ENCODE measurements at regions not wholly inside any gene's neighbourhood (a gene's known extent, or its start where the extent isn't known, plus 50 kb on each side); places are given as distances from the start of the nearest gene placed in this dataset.

GRCh38 chr14:86897704-86898513 is 1095.1 kb downstream of the GALC start:
- no peak for DNase-seq (ENCODE audit: low read depth)

GRCh38 chr14:86897224-86897623 is 1095.8 kb downstream of the GALC start:
- no peak for DNase-seq (ENCODE audit: low read depth)

- no peak for DNase-seq (ENCODE audit: low read depth)
Measured at GRCh38 chr14:86896701-86897100, 1096.3 kb downstream of the GALC start.

GRCh38 chr14:86892152-86892956 is 1100.6 kb downstream of the GALC start:
- DNase-seq (ENCODE audit: low read depth): no peak

- DNase-seq (ENCODE audit: low read depth): no peak
Measured at GRCh38 chr14:86885280-86885679, 1107.7 kb downstream of the GALC start.

GRCh38 chr14:86884498-86884897 is 1108.5 kb downstream of the GALC start:
- DNase-seq (ENCODE audit: low read depth): no peak

- no peak for DNase-seq (ENCODE audit: low read depth)
Measured at GRCh38 chr14:86882818-86883217, 1110.2 kb downstream of the GALC start.

GRCh38 chr14:86865934-86866333 is 1127.0 kb downstream of the GALC start:
- DNase-seq (ENCODE audit: low read depth): no peak

- DNase-seq (ENCODE audit: low read depth): no peak
Measured at GRCh38 chr14:86858591-86858990, 1134.4 kb downstream of the GALC start.

GRCh38 chr14:86858031-86858430 is 1135.0 kb downstream of the GALC start:
- peak; percentile 27 for DNase-seq (ENCODE audit: low read depth)

GRCh38 chr14:86852530-86852929 is 1140.5 kb downstream of the GALC start:
- peak; percentile 24 for DNase-seq (ENCODE audit: low read depth)

GRCh38 chr14:86847140-86847539 is 1145.8 kb downstream of the GALC start:
- no peak for DNase-seq (ENCODE audit: low read depth)

GRCh38 chr14:86838363-86838762 is 1154.6 kb downstream of the GALC start:
- no peak for DNase-seq (ENCODE audit: low read depth)

GRCh38 chr14:86826661-86827060 is 1166.3 kb downstream of the GALC start:
- DNase-seq (ENCODE audit: low read depth): no peak

GRCh38 chr14:86824167-86824566 is 1168.8 kb downstream of the GALC start:
- no peak for DNase-seq (ENCODE audit: low read depth)

GRCh38 chr14:86823581-86823980 is 1169.4 kb downstream of the GALC start:
- DNase-seq (ENCODE audit: low read depth): no peak

GRCh38 chr14:86815341-86815740 is 1177.6 kb downstream of the GALC start:
- DNase-seq (ENCODE audit: low read depth): no peak

GRCh38 chr14:86802726-86803125 is 1190.3 kb downstream of the GALC start:
- no peak for DNase-seq (ENCODE audit: low read depth)

GRCh38 chr14:86799244-86799647 is 1193.7 kb downstream of the GALC start:
- DNase-seq (ENCODE audit: low read depth): peak; percentile 91

- DNase-seq (ENCODE audit: low read depth): no peak
Measured at GRCh38 chr14:86798330-86798729, 1194.7 kb downstream of the GALC start.

- no peak for DNase-seq (ENCODE audit: low read depth)
Measured at GRCh38 chr14:86797075-86797351, 1196.0 kb downstream of the GALC start.

- DNase-seq (ENCODE audit: low read depth): no peak
Measured at GRCh38 chr14:86796221-86797074, 1196.5 kb downstream of the GALC start.

- no peak for DNase-seq (ENCODE audit: low read depth)
Measured at GRCh38 chr14:86794689-86795088, 1198.3 kb downstream of the GALC start.

Measured in non-pigmented ciliary epithelial cell (primary cell).